HG02588 (cell line): ENCODE measurements at regions not wholly inside any gene's neighbourhood (a gene's known extent, or its start where the extent isn't known, plus 50 kb on each side); places are given as distances from the start of the nearest gene placed in this dataset.
"Not testable (repeated sequence)": the region's sequence is repeated elsewhere in the genome, so short reads cannot be mapped to it uniquely, and the experiment has no call there.

Source experiments
- ATAC-seq: cut with Tn5 transposase; IDR thresholded peaks from one replicate; pipeline ENCODE4 v1.9.1; 2021; ENCODE audit warnings: mild to moderate bottlenecking, moderate library complexity; ENCODE audit not compliant: unreplicated experiment

DNA sequence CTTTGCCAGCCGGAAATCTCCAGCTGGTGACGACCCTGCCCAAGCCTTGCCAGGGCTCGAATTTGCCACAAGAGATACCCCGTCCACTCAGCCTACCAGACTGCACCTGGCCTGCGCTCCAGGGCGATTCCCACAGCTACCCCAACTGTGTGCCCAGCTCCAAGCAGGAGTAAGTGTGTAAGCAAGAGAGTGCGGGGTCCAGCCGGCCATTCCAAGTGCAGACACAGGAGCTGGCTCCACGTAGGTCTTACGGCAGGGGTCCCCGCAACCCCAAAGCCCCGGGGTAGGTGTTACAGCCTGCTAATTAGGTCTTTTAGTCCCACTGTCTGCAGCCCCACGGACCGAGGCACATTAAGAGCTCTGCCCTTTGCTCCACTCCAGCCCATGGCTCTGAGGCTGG is 1305.2 kb downstream of the ARAP2 start:
- no peak for ATAC-seq

DNA sequence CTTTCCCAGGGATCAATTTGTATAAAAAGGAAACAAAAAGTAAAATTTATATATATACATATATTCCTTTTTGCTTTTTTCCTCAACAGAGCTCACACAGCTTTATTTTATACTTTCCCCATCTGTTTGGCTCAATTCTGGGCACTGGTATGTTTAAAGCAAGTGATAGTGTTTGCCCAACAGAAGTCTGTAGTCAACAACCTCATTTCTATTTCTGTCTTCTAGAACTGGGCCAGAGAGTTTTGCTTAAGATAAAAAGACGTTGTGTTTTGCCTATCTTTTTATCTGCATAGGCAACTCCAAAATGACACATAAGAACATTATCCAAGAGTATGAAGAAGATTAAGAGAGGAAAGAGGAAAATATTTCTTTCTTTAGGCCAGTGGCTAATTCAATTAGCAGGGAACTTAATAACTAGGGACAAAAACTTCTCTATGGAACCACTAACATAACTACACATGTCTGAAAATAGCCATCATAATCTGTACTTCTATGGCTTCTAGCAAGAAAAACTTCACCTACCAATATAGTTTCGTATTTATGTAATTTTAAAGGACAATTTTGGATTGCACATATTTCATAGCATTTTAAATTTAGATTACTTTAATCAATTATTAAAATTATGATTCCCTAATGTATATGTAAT is 1300.5 kb downstream of the ARAP2 start:
- no peak for ATAC-seq

DNA sequence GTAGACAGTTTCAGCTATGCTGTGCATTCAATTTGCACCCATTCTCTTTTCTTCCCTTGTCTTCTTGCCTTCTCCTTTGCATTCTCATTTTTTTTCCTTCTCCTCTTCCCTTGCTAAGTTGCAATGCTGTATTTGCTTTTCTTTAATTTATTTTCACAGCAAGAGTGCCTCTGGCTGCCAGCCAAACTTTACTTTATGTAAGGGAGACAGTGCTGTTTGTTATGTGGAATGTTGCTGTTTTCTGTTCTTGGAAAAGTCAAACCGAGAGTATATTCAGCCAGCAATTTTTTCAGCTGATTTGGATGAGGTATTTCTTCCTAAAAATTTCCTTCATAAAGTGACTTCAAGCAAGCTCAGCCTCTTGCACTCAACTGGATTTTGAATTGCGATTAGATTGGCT is 1293.4 kb downstream of the ARAP2 start:
- no peak for ATAC-seq

DNA sequence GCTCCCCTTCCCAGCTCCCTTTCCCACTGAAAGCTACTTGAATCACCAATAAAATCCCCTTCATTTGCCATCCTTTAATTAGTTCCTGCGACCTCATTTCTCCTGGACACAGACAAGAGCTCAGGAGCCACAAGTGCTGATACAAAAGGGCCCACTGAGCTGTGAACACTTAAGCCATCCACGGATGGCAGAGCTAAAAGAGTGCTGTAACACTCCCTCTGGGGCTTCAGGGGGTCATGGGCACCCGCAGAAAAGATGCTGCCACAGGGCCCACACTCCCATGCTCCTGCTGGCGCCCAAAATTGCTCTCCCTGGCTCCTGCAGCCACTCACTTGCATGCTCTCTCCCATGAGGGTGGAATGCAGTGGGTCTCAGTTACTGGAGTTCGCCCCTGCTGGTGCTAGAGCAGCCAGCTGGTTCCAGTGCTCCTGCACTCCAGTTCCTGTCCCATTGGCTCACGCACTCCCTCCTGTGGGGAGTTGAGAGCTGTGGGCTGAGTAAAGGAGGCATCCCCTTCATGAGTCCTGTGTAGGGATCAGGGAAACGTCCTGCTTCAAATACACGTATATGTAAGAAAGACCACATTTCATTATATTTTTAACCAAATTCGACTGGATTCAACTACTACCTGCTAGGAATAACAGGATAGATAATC is 1291.0 kb downstream of the ARAP2 start:
- ATAC-seq: no peak

DNA sequence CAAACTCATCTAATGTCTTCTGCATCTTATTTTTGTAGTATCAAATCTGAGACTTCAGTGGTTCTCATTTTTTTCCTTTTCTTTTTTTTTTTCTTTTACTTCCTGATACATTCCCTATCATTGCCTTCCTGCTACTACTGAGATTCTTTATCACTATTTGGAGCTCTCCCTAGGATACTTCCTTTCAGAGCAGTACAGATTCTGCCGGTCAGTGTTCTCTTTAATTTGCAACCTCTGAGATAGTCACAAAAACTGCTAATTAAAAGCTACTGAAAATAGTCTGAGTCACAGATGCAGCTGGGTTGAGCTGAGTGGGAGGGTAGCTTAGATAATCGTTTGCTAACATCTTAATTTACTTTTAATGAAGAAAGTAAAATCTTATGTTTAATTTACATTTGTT is 1279.7 kb downstream of the ARAP2 start:
- no peak for ATAC-seq

DNA sequence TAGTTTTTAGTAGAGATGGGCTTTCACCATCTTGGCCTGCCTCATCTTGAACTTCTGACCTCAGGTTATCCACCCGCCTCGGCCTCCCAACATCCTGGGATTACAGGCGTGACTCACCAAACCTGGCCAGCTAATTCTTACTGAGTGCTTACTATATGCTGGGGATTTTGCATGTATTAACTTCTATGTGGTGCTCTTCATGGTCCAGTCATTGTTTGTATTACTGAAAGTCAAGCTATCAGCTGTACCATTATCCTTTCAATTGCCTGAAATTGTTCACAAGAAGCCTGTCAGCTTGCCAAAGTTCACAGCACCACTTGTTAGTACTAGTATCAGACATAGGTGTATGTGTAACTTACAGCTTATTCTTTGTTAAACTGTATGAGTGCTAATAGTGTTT is 1272.1 kb downstream of the ARAP2 start:
- ATAC-seq: no peak

DNA sequence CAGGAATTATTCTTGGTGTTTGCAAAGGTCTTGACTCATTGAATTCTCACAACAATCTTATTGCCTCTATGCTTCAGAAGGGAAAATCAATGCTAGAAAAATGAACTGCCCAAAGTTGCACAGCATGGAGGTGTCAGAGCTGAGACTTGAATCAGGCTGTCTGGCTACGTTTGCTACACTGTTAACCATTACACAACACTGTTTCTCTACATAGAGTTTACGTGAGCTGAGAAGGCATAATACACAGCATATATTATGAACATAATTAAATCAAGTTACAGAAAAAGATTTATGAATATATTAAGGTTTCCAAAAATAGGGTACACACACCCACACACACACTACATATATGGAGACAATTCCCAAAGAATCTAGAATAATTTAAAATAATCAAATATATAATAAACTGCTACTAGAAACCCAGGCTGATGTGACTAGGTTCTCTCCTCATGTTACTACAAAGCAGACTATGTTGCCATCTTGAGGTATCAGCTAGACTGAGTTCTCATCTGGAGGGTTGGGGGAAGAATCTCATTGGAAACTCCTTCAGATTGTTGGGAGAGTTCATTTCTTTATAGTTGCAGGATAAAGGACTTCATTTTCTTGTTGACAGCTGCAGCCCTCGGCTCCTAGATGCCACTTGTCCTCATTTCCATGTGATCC is 1270.5 kb downstream of the ARAP2 start:
- ATAC-seq: no peak

DNA sequence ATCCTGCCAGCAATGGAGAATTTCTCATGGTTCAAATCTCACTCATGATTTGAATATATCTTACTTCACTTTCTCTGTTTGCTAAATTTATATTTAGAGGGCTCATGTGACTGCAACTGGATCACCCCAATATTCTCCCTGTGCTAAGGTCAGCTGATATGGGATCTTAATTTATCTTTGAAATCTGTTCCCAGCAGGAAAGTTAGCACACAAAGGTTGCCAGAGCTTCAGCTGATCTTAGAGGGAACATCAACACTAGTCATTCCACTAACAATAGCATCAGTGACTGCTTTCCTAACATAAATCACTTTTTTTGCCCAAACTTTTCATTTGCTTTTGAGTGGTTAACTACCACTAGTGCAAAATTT is 1270.0 kb downstream of the ARAP2 start:
- no peak for ATAC-seq

DNA sequence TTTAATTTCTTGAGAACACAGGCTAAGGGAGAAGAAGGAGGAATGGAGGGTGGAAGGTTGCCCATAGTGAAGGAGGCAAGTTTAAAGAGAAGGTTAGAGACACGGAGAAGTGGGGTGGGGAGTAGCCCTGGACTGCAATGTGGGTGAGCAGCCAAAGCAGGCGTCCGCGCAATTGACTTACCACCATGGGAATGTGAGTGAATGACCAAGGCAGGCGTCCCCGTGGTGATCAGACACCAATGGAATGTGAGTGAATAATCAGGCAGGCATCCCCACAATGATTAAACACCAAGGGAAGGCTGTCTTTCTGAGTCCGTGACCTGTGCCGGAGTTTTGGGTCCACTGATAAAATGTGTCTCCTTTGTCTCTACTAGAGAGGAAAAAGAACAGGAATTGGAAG is 1223.1 kb downstream of the ARAP2 start:
- ATAC-seq: not testable (repeated sequence)

DNA sequence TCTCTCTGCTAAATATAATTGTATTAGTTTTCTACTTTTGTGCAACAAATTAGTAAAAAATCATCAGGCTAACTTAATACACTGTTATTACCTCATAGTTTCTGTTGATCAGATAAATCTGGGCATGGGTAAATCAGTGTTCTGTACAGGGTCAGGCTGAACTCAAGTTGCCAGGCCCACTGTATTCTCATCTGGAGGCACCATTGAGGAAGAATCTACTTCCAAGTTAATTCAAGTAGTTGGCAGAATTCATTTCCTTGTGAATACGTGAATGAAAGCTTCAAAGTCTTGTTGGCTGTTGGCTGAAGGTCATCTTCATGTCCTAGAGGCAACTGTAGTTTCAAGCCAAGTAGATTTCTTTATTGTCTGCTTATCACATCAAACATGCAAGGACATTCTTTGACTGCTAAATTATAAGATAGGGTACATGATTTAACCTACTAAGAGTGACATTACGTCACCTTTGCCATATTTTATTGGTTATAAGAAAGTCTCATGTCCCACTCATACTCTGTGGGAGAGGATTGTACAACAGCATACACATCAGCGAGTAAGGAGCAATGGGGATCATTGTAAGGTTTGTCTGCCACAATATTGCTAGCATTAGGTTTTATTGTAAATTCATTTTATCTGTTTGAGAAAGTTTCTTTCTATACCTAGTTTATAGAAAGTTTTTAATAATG is 1219.0 kb downstream of the ARAP2 start:
- no peak for ATAC-seq

DNA sequence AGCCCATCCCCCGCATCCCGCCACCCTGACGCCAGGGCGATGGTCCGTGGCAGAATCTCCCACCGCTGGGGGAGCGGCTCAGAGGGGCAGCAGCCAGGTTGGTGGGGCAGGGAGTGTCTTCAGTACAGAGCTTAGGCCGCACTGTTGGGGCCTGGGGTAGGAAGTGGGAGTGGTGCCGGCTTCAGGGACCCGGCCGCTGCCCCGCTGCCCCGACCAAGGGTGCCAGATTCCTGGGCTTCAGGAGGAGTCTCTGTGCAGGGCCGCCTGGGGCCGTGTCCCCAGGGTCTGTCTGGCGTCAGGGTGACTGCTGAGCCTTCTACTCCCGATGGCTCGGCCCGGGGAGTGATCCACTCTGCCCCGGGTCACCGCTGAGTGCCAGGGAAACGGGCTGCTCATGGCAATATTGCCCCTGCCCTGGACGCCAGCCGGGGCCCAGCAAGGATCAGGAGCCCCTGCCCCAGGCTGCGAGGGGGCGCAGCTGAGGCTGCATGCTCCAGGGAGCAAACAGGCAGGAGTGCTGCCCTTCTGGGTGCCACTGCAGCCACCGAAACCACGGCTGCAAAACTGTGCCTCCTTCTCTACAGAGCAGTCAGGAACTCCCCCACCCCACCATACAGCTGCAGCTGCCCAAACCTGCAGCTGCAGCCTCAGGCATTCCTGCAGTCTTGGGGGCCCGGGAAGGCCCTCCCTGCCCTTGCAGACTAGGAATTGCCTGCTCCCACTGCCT is 1206.1 kb downstream of the ARAP2 start:
- no peak for ATAC-seq

DNA sequence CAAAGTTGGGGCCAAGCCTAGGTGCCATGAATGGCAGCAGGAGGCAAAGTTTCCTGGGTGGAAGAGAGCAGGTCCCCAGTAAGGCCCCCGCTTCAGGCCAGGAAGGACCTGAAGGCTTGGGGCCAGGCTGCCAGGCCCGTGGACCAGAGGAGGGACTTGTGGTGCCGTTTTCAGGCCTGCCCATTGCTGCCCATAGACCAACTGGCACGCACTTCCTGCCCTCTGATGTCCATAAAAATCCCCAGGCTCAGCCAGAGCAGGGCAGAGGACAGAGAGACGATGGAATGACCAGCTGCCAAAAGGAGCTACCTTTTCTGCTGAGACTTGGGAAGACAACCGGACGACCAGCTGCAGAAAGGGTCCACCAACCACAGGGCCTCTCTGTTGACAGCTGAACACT is 1205.5 kb downstream of the ARAP2 start:
- no peak for ATAC-seq

DNA sequence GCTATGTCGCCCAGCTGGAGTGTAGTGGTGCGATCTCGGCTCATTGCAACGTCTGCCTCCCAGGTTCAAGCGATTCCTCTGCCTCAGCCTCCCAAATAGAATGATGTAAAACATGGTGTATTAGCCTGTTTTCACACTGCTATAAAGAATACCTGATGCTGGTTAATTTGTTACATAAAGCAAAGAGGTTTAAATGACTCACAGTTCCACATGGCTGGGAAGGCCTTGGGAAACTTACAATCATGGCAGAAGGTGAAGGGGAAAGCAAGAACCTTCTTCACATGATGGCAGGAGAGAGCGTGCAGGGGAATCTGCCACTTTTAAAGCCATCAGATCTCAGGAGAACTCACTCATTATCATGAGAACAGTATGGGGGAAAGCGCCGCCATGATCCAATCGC is 1191.8 kb downstream of the ARAP2 start:
- ATAC-seq: no peak

DNA sequence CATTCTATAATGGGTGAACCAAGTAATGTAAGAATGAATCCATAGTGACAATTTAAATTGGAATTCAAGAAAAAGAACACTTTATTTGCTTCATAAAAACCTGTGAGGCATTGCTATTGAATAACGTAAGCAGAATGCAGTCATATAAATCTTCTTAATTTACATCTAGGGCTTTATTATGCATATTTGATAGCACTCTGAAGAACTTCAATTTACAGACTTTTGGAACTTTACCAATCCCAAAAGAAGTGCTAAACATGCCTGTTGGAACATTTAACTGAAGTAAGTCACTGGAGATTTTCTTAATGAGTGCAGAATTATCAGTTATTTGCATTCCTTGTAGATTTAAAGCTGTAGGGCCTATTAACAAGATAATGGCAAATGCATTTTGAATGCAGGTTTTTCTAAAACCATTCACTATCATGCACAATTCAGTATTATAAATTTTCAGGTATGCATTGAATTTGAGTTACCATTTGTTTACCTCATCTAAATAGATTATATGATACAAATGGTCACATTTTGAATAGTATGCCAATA is 1181.2 kb downstream of the ARAP2 start:
- ATAC-seq: no peak

DNA sequence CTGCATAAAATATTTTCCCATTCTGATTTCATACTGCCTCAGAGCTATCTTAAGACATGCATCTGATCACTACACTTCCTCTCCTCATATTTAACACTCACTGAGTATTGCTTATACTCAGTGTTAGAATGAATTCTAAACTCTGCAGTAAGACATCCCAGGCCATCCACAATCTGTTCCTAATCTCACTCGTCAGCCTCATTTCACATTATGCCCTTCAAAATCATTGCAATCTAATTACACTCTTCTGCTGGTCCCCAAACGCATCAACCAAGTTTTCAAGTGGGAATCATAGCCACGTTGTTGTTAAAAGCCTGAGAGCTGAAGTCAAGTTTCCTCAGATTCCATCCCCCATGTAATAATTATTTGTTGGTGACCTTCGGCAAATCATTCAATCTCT is 1177.9 kb downstream of the ARAP2 start:
- ATAC-seq: no peak

DNA sequence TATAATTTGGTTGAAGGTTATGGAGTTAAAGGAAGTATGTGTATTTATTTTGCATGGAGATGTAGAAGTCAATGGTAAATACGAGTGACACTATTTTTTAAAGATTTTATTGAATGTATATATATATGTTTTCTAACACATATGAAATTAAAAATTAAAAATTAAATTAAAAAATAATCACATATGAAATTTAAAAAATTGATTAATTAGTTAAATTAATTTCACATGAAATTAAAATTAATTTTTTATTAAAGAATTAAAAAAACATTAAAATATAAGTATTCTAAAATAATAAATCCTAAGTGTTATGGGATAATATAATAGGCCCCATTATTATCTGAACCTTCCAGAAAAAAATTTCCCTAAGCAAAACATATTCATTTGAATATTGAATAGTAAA is 1163.5 kb downstream of the ARAP2 start:
- ATAC-seq: no peak

DNA sequence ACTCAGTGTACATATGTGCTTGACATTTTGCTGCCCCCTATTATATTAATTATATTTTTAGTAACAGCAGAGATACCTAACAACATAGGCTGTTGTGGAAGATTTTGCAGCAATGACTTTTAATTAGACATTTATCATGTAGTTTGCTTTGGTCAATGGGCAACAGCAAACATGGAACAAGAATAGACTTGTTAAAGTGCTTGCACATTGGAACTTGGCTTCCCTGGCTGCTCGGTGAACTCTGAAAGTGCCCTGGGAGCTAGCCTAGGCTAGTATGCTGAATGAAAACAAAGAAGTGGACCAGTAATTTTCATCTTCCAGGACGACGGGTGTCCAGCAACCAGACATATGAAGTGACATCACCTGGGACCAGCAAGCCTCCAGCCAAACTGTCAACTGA is 1157.1 kb downstream of the ARAP2 start:
- no peak for ATAC-seq

DNA sequence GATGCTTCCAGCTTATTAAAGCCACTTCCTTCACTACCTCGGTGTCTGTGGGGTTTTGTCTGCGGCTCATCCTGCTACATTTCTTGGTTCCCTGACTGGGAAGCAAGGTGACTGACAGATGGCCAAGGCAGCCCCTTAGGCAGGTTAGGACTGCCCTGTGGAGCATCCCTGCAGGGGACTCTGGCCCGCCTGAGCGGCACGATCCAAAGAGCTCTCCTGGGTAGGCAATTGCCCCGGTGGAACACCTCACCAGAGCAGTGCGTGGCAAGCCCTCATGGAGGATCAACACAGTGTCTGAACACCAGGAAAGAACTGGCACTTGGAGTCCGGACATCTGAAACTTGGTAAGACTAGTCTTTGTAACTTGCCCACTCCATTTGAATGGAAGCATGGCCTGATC is 1143.4 kb downstream of the ARAP2 start:
- ATAC-seq: no peak

DNA sequence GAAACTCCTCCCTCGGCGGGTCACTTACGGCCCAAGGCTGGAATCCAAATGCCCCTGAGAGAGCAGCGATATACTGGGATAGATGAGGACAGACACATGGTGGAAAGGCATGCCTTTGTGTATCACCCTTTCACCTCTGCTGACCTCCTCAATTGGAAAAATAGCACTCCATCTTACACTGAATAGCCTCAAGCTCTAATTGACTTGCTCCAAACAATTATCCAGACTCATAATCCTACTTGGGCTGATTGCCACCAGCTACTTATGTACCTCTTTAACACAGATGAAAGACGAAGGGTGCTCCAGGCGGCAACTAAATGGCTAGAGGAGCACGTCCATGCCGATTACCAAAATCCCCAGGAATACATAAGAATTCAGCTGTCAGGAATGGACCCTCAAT is 1142.2 kb downstream of the ARAP2 start:
- ATAC-seq: no peak

DNA sequence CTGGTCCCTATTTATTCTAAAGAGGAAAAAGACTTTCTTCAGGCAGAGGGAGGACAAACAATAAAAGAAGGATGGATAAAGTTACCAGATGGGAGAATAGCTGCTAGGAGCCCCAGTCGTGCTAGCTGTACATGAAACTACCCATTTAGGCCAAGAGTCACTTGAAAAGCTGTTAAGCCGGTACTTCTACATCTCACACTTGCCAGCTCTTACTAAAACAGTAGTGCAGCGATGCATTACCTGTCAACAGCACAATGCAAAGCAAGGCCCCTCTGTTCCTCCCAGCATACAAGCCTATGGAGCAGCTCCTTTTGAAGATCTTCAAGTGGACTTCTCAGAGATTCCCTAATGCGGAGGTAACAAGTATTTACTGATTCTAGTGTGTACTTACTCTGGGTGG is 1138.8 kb downstream of the ARAP2 start:
- ATAC-seq: no peak

DNA sequence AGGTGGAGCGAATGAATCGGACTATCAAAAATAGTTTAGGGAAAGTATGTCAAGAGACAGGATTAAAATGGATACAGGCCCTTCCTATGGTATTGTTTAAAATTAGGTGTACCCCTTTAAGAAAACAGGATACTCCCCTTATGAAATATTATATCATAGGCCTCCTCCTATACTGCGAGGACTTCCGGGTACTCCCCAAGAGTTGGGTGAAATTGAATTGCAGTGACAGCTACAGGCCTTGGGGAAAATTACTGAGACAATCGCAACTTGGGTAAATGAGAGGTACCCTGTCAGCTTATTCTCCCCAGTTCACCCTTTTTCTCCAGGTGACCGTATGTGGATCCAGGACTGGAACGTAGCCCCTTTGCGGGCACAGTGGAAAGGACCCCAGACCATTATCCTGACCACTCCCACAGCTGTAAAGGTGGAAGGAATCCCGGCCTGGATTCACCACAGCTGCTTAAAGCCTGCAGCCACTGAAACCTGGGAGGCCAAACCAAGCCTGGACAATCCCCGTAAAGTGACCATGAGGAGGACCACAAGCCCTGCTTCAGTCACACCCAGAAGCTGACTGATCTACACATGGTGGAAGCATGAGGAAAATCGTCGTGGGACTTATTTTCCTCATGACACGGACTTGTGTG is 1138.1 kb downstream of the ARAP2 start:
- ATAC-seq: no peak
